Heart left ventricle (tissue), 16 donors: ENCODE measurements at regions not wholly inside any gene's neighbourhood (a gene's known extent, or its start where the extent isn't known, plus 50 kb on each side); places are given as distances from the start of the nearest gene placed in this dataset.

ENCODE experiments used
- ATAC-seq, 4 donors: fragments of 200-7000 bp; cut with Tn5 transposase; one replicate each; pipeline ENCODE4 v1.9.1; 2020 to 2022; ENCODE audit warnings: moderate library complexity in 4 of 4, mild to moderate bottlenecking in 3 of 4, moderate number of reproducible peaks in 1 of 4
- DNase-seq, 5 donors: peaks; one replicate each; pipeline ENCODE4 v3.0.0-alpha.2; 2020
- H3K27ac ChIP-seq, 12 donors: fragments of 200-600 bp; sonication (generic) in 4 of 12; one replicate each; pipeline versions ENCODE4 v1.5.0 to v1.8.0; 2016 to 2022; ENCODE audit warnings: mild to moderate bottlenecking in 2 of 12
- H3K27me3 ChIP-seq, 9 donors: fragments of 200-600 bp; sonication (generic) in 2 of 9; one replicate each; pipeline versions ENCODE4 v1.5.1 to v1.8.0; 2016 to 2022; ENCODE audit warnings: mild to moderate bottlenecking in 3 of 9
- H3K36me3 ChIP-seq, 9 donors: fragments of 200-600 bp; sonication (generic) in 2 of 9; one replicate each; pipeline versions ENCODE4 v1.5.0 to v1.8.0; 2018 to 2022; ENCODE audit warnings: mild to moderate bottlenecking in 2 of 9
- H3K4me1 ChIP-seq, 12 donors: fragments of 200-600 bp; sonication (generic) in 4 of 12; one replicate each; pipeline versions ENCODE4 v1.5.0 to v1.8.0; 2016 to 2022; ENCODE audit warnings: mild to moderate bottlenecking in 3 of 12
- H3K4me3 ChIP-seq, 12 donors: fragments of 200-600 bp; sonication (generic) in 4 of 12; one replicate each; pipeline versions ENCODE4 v1.5.0 to v1.8.0; 2017 to 2022; ENCODE audit warnings: mild to moderate bottlenecking in 9 of 12, moderate library complexity in 4 of 12
- H3K9me3 ChIP-seq, 12 donors: fragments of 200-600 bp; sonication (generic) in 4 of 12; one replicate each; pipeline versions ENCODE4 v1.5.0 to v1.8.0; 2016 to 2022; ENCODE audit warnings: mild to moderate bottlenecking in 1 of 12
- CTCF ChIP-seq, 12 donors: fragments of 200-600 bp; sonication (generic) in 4 of 12; IDR thresholded peaks; one replicate each; pipeline versions ENCODE4 v1.5.0 to v1.8.0; 2018 to 2022; ENCODE audit warnings: antibody characterized with exemption in 12 of 12, mild to moderate bottlenecking in 5 of 12
- POLR2A ChIP-seq, 2 donors: fragments of 450-650 bp; IDR thresholded peaks; one replicate each; pipeline ENCODE4 v1.6.1; 2017; ENCODE audit warnings: antibody characterized with exemption in 2 of 2, mild to moderate bottlenecking in 2 of 2, moderate library complexity in 2 of 2
- WGBS, 4 donors: extraction: QIAGEN DNeasy Blood & Tissue Kit in 2 of 4; methylation state at CpG; one replicate each; pipeline versions ENCODE4 v1.1.5 to v1.1.7; 2013 to 2018; 5-methylcytosine and 5-hydroxymethylcytosine counted together
- intact Hi-C, 10 donors: fragments of 100-400 bp; cut with DNase I; formaldehyde crosslinking; loops; one replicate each; pipeline versions ENCODE4 v1.11.1 to v1.14.2; 2022
- donor health status: ischemic (EF 13 %, LVEDD 7.1; RV severe dilation, severe dysfunction).
- donor health status: healthy with polysubstance abuse.
- donor health status: DM: no; HTN: yes; CAD: no.
- donor health status: DM: no; HTN: no; CAD: no.
- donor health status: ischemic (EF 25% LVEDD 6.9; RV normal size, moderate dysfunction).
- donor health status: ischemic (EF 25% LVEDD 5.7; RV mildly dilated, moderate dysfunction).
- donor health status: healthy.
- donor health status: DM: yes; HTN: yes; CAD: no.
- donor health status: ischemic (EF 35%, LVEDD 5.7; RV mildly dilated, moderate dysfunction).
- donor health status: nonischemic (EF 11% LVEDD 7.7; RV severe dilation, severe dysfunction).
- donor health status: DM: yes; HTN: yes; CAD: no.
- donor health status: PGD.
- donor health status: ischemic (EF 29% LVEDD 5.4; RV normal size, mild dysfunction).
- donor health status: nonischemic (EF 23%, LVEDD 6.1; RV moderate dilation, normal function).

- intact Hi-C loops: no loop called here
- WGBS, 4 donors: 78 to 91% (median 89%) methylated on average over 3 of the region's 3 CpGs
- H3K4me1 ChIP-seq: no peaks in the 10 kb centered on the region
- H3K27ac ChIP-seq: no peak overlapping the region
- no peaks in the 10 kb centered on the region for H3K36me3 ChIP-seq
- TF ChIP-seq CTCF (IDR thresholded peaks at IDR 0.05) (no peak), POLR2A (IDR thresholded peaks at IDR 0.05) (no peak)
- no peak overlapping the region for H3K4me3 ChIP-seq
- H3K9me3 ChIP-seq: peaks cover 0 to 5% (median 0%) of the 10 kb centered on the region in 12 donors
- no peak for DNase-seq
- ATAC-seq: no peak
- no peaks in the 10 kb centered on the region for H3K27me3 ChIP-seq
These were observed 710.8 kb upstream of the HTR2C start for GRCh38 chrX:113873056-113873455.

- 40 to 52% (median 45%) methylated on average over 3 of the region's 3 CpGs for WGBS, 4 donors
These were observed 715.2 kb upstream of the HTR2C start for GRCh38 chrX:113868711-113869110.

GRCh38 chrX:113868177-113868576, 715.7 kb upstream of the HTR2C start:
- WGBS, 4 donors: 10 to 21% (median 15%) methylated on average over 5 of the region's 5 CpGs

More at GRCh38 chrX:113868711-113869110, 715.2 kb upstream of the HTR2C start:
- intact Hi-C loops: no loop called here
- ATAC-seq (no peak), DNase-seq (no peak)
- Histone ChIP-seq H3K4me3 (no peak overlapping the region), H3K9me3 (peaks cover 0 to 4% (median 0%) of the 10 kb centered on the region in 12 donors), H3K4me1 (no peaks in the 10 kb centered on the region), H3K27me3 (peaks cover 0 to 7% (median 0%) of the 10 kb centered on the region in 9 donors), H3K27ac (no peak overlapping the region), H3K36me3 (no peaks in the 10 kb centered on the region)
- TF ChIP-seq CTCF (IDR thresholded peaks at IDR 0.05) (no peak), POLR2A (IDR thresholded peaks at IDR 0.05) (no peak)

GRCh38 chrX:113849408-113849807, 734.5 kb upstream of the HTR2C start:
- Histone ChIP-seq H3K36me3 (no peaks in the 10 kb centered on the region), H3K27me3 (peaks cover 0 to 4% (median 0%) of the 10 kb centered on the region in 9 donors), H3K4me1 (no peaks in the 10 kb centered on the region), H3K27ac (no peak overlapping the region), H3K9me3 (no peaks in the 10 kb centered on the region), H3K4me3 (no peak overlapping the region)
- no peak for TF ChIP-seq POLR2A (IDR thresholded peaks at IDR 0.05)
- no peak for TF ChIP-seq CTCF (IDR thresholded peaks at IDR 0.05)
- DNase-seq: no peak
- ATAC-seq: no peak
- intact Hi-C loops: no loop called here

More at GRCh38 chrX:113868177-113868576, 715.7 kb upstream of the HTR2C start:
- no peak for TF ChIP-seq CTCF (IDR thresholded peaks at IDR 0.05)
- no peak for TF ChIP-seq POLR2A (IDR thresholded peaks at IDR 0.05)
- Histone ChIP-seq H3K36me3 (no peaks in the 10 kb centered on the region), H3K9me3 (peaks cover 0 to 4% (median 0%) of the 10 kb centered on the region in 12 donors), H3K4me3 (no peak overlapping the region), H3K27me3 (peaks cover 0 to 12% (median 0%) of the 10 kb centered on the region in 9 donors), H3K4me1 (no peaks in the 10 kb centered on the region), H3K27ac (no peak overlapping the region)
- intact Hi-C loops: no loop called here
- ATAC-seq (no peak), DNase-seq (no peak)
